GM12878 (cell line): ENCODE measurements at regions not wholly inside any gene's neighbourhood (a gene's known extent, or its start where the extent isn't known, plus 50 kb on each side); places are given as distances from the start of the nearest gene placed in this dataset.

ENCODE experiments used
- ATAC-seq: fragments of 200-7000 bp; cut with Tn5 transposase; 3 replicates; pipeline ENCODE4 v1.9.1; 2020; ENCODE audit warnings: mild to moderate bottlenecking, moderate library complexity
- BruUV-seq: library from RNA; stranded (reverse); fragments of 400-500 nt; replicated peaks from 2 replicates; lab custom pipeline; 2021; lab: Mats Ljungman, UMichigan
- CTCF ChIA-PET: fragments of 300-600 bp; sonication (Branson Sonifier 250); formaldehyde crosslinking; extraction: SDS; loops from one replicate; lab custom pipeline; 2021; ENCODE audit warnings: inconsistent platforms; lab: Yijun Ruan, JAX
- POLR2A ChIA-PET: fragments of 350-600 bp; formaldehyde crosslinking; extraction: SDS; loops from one replicate; lab custom pipeline; 2021; ENCODE audit warnings: inconsistent platforms; lab: Charles Lee
- RAD21 ChIA-PET: fragments of 300-600 bp; sonication (Branson Sonifier 250); formaldehyde crosslinking; loops from one replicate; lab custom pipeline; 2023; ENCODE audit warnings: antibody characterized with exemption; ENCODE audit not compliant: unreplicated experiment; lab: Charles Lee
- SMC1A ChIA-PET: fragments of 300-600 bp; sonication (Branson Sonifier 250); formaldehyde crosslinking; loops from one replicate; lab custom pipeline; 2023; ENCODE audit not compliant: unreplicated experiment, uncharacterized antibody; lab: Charles Lee
- DNase-seq: peaks from one replicate; pipeline ENCODE4 v3.0.0-alpha.2; 2011; ENCODE audit warnings: low read depth, low spot score
- FAIRE-seq: peaks from 3 replicates; lab custom pipeline; 2011; peaks lifted over from hg19 to GRCh38; lab: Jason Lieb, UNC
- H2AFZ ChIP-seq: 2 replicates; pipeline ENCODE4 v1.6.0; 2011; ENCODE audit warnings: low read depth, low read length, control low read depth; ENCODE audit not compliant: control insufficient read depth
- H3K27ac ChIP-seq: 2 replicates; pipeline ENCODE4 v1.5.1; 2011; ENCODE audit warnings: control low read depth; ENCODE audit not compliant: control insufficient read depth, insufficient read depth
- H3K27me3 ChIP-seq, 2 experiments: replicated peaks in 1 of 2; 2 replicates each; pipeline versions ENCODE4 v1.6.0 to v1.6.1; 2011; ENCODE audit warnings: low read length in 1 of 2; ENCODE audit not compliant: control insufficient read depth in 2 of 2, insufficient read depth in 2 of 2
- H3K36me3 ChIP-seq, 2 experiments: 2 replicates each; pipeline ENCODE4 v1.5.1; 2011; ENCODE audit warnings: low read length in 1 of 2; ENCODE audit not compliant: control insufficient read depth in 2 of 2, insufficient read depth in 2 of 2
- H3K4me1 ChIP-seq: 2 replicates; pipeline ENCODE4 v1.6.1; 2011; ENCODE audit warnings: mild to moderate bottlenecking, low read length, moderate library complexity, mixed read lengths; ENCODE audit not compliant: control insufficient read depth, insufficient read depth
- H3K4me2 ChIP-seq: 2 replicates; pipeline ENCODE4 v1.6.0; 2011; ENCODE audit warnings: control low read depth; ENCODE audit not compliant: control insufficient read depth, insufficient read depth
- H3K4me3 ChIP-seq: fragments of 200-600 bp; sonication (generic); 2 replicates; pipeline ENCODE4 v1.5.1; 2016
- H3K79me2 ChIP-seq: 2 replicates; pipeline ENCODE4 v1.6.0; 2011; ENCODE audit warnings: low read length; ENCODE audit not compliant: control insufficient read depth, insufficient read depth
- H3K9ac ChIP-seq: 2 replicates; pipeline ENCODE4 v1.8.0; 2011; ENCODE audit warnings: low read length, control low read depth, mixed read lengths; ENCODE audit not compliant: control insufficient read depth, insufficient read depth
- H3K9me3 ChIP-seq: replicated peaks from 3 replicates; pipeline ENCODE4 v1.5.1; 2011; ENCODE audit warnings: mild to moderate bottlenecking, low read length; ENCODE audit not compliant: control insufficient read depth, insufficient read depth
- H4K20me1 ChIP-seq: 2 replicates; pipeline ENCODE4 v1.6.0; 2011; ENCODE audit not compliant: control insufficient read depth, insufficient read depth
- CBX3 ChIP-seq: fragments of 200-600 bp; sonication (generic); IDR thresholded peaks from 2 replicates; pipeline ENCODE4 v1.6.1; 2016; ENCODE audit warnings: low read depth, borderline replicate concordance
- CHD4 ChIP-seq: fragments of 200-600 bp; sonication (generic); IDR thresholded peaks from 2 replicates; pipeline ENCODE4 v1.6.1; 2016; ENCODE audit warnings: mild to moderate bottlenecking
- FOXM1 ChIP-seq: IDR thresholded peaks from 2 replicates; pipeline ENCODE4 v1.6.1; 2012; ENCODE audit warnings: low read depth, mild to moderate bottlenecking, inconsistent platforms, low read length, moderate library complexity
- HDAC2 ChIP-seq: fragments of 200-600 bp; sonication (generic); IDR thresholded peaks from 2 replicates; pipeline ENCODE4 v1.6.1; 2017
- IRF4 ChIP-seq: IDR thresholded peaks from 2 replicates; pipeline ENCODE4 v1.6.1; 2011; ENCODE audit warnings: low read depth, low read length
- JUNB ChIP-seq: IDR thresholded peaks from 2 replicates; pipeline ENCODE4 v1.6.1; 2016; ENCODE audit warnings: antibody characterized with exemption, mild to moderate bottlenecking
- JUND ChIP-seq: IDR thresholded peaks from 2 replicates; pipeline ENCODE4 v1.6.1; 2012; ENCODE audit warnings: low read depth, mild to moderate bottlenecking, low read length, improper control_type of control experiment, moderate library complexity
- LARP7 ChIP-seq: fragments of 450-650 bp; IDR thresholded peaks from 2 replicates; pipeline ENCODE4 v1.6.1; 2017; ENCODE audit warnings: mild to moderate bottlenecking
- NR2C1 ChIP-seq: fragments of 450-650 bp; IDR thresholded peaks from 2 replicates; pipeline ENCODE4 v1.6.1; 2017; ENCODE audit warnings: antibody characterized with exemption, mild to moderate bottlenecking, moderate library complexity
- RCOR1 ChIP-seq: conservative IDR thresholded peaks from 2 replicates; pipeline ENCODE4 v1.6.1; 2012; ENCODE audit warnings: low read depth, low read length, improper control_type of control experiment
- WGBS: methylation state at CpG from one replicate; pipeline ENCODE4 v1.1.6; 2016; ENCODE audit warnings: low lambda C conversion rate; ENCODE audit not compliant: insufficient replicate concordance, insufficient coverage; ENCODE audit errors: missing lambda C conversion rate; 5-methylcytosine and 5-hydroxymethylcytosine counted together
- in situ Hi-C: fragments of 300-500 bp; cut with MboI; formaldehyde crosslinking; loops from 9 replicates; pipeline ENCODE4 v1.14.3; 2018; ENCODE audit warnings: mixed read lengths
- intact Hi-C: fragments of 100-400 bp; cut with micrococcal nuclease; formaldehyde crosslinking; loops from one replicate; pipeline ENCODE4 v1.14.2; 2022; ENCODE audit not compliant: unreplicated experiment

GRCh38 chr3:182244222-182244971 lies 532.7 kb downstream of the SOX2 start:
- intact Hi-C loops = loop anchor here (10.0 kb wide), 1 partner anchor 370 kb away; no protein-coding TSS in a partner anchor
- no peaks in the 10 kb centered on the region for H3K79me2 ChIP-seq
- ChIA-PET POLR2A (no interaction called here), CTCF (no interaction called here), RAD21 (no interaction called here), SMC1A (no interaction called here)
- in situ Hi-C loops = no loop called here
- WGBS = 12% methylated on average over 4 of the region's 4 CpGs
- H3K36me3 ChIP-seq = no peaks in the 10 kb centered on the region
- no peak overlapping the region for H3K4me2 ChIP-seq
- no peak overlapping the region for H2AFZ ChIP-seq
- TF ChIP-seq JUNB = no peak
- no peak for TF ChIP-seq JUND
- no peak for TF ChIP-seq IRF4
- no peak for TF ChIP-seq CHD4
- no peak for TF ChIP-seq FOXM1
- no peak for TF ChIP-seq NR2C1
- peaks cover 0 to 2% of the 10 kb centered on the region in 2 experiments; a peak in 1 of 4 replicates for H3K27me3 ChIP-seq
- no peaks in the 10 kb centered on the region for H4K20me1 ChIP-seq
- no peak overlapping the region for H3K27ac ChIP-seq
- H3K9ac ChIP-seq = no peak overlapping the region
- ATAC-seq (no peak), DNase-seq (no peak), FAIRE-seq (no peak)
- H3K4me1 ChIP-seq = no peaks in the 10 kb centered on the region
- H3K9me3 ChIP-seq = no peaks in the 10 kb centered on the region; the same call in 2 of the 3 replicates
- no TSS peak for BruUV-seq
- no peak overlapping the region for H3K4me3 ChIP-seq

GRCh38 chr3:182245059-182245458 lies 533.3 kb downstream of the SOX2 start:
- ChIA-PET POLR2A (no interaction called here), SMC1A (no interaction called here)

More at GRCh38 chr3:182245059-182245458, 533.3 kb downstream of the SOX2 start:
- H2AFZ ChIP-seq = no peak overlapping the region
- intact Hi-C loops = loop anchor here (10.0 kb wide), 1 partner anchor 370 kb away; no protein-coding TSS in a partner anchor
- TF ChIP-seq LARP7 (no peak), RCOR1 (no peak), HDAC2 (no peak), CBX3 (no peak)
- no TSS peak for BruUV-seq
- FAIRE-seq = no peak
- H3K27me3 ChIP-seq = peaks cover 0 to 2% of the 10 kb centered on the region in 2 experiments; a peak in 1 of 4 replicates
- H3K4me1 ChIP-seq = no peaks in the 10 kb centered on the region
- ChIA-PET RAD21 (no interaction called here), CTCF (no interaction called here)
- DNase-seq = no peak
- no peak overlapping the region for H3K27ac ChIP-seq
- H3K79me2 ChIP-seq = no peaks in the 10 kb centered on the region
- no peak for ATAC-seq
- WGBS = 24% methylated on average over 5 of the region's 5 CpGs
- no peak overlapping the region for H3K4me2 ChIP-seq
- H3K9ac ChIP-seq = no peak overlapping the region
- H4K20me1 ChIP-seq = no peaks in the 10 kb centered on the region
- no peak overlapping the region for H3K4me3 ChIP-seq
- in situ Hi-C loops = no loop called here
- no peaks in the 10 kb centered on the region; the same call in 2 of the 3 replicates for H3K9me3 ChIP-seq
- H3K36me3 ChIP-seq = no peaks in the 10 kb centered on the region
